GM12878 (cell line): ENCODE measurements at regions not wholly inside any gene's neighbourhood (a gene's known extent, or its start where the extent isn't known, plus 50 kb on each side); places are given as distances from the start of the nearest gene placed in this dataset.

ENCODE experiments used
- ATAC-seq: fragments of 200-7000 bp; cut with Tn5 transposase; 3 replicates; pipeline ENCODE4 v1.9.1; 2020; ENCODE audit warnings: mild to moderate bottlenecking, moderate library complexity
- BruUV-seq: library from RNA; stranded (reverse); fragments of 400-500 nt; replicated peaks from 2 replicates; lab custom pipeline; 2021; lab: Mats Ljungman, UMichigan
- CTCF ChIA-PET: fragments of 300-600 bp; sonication (Branson Sonifier 250); formaldehyde crosslinking; extraction: SDS; loops from one replicate; lab custom pipeline; 2021; ENCODE audit warnings: inconsistent platforms; lab: Yijun Ruan, JAX
- POLR2A ChIA-PET: fragments of 350-600 bp; formaldehyde crosslinking; extraction: SDS; loops from one replicate; lab custom pipeline; 2021; ENCODE audit warnings: inconsistent platforms; lab: Charles Lee
- RAD21 ChIA-PET: fragments of 300-600 bp; sonication (Branson Sonifier 250); formaldehyde crosslinking; loops from one replicate; lab custom pipeline; 2023; ENCODE audit warnings: antibody characterized with exemption; ENCODE audit not compliant: unreplicated experiment; lab: Charles Lee
- SMC1A ChIA-PET: fragments of 300-600 bp; sonication (Branson Sonifier 250); formaldehyde crosslinking; loops from one replicate; lab custom pipeline; 2023; ENCODE audit not compliant: unreplicated experiment, uncharacterized antibody; lab: Charles Lee
- DNase-seq: peaks from one replicate; pipeline ENCODE4 v3.0.0-alpha.2; 2011; ENCODE audit warnings: low read depth, low spot score
- FAIRE-seq: peaks from 3 replicates; lab custom pipeline; 2011; peaks lifted over from hg19 to GRCh38; lab: Jason Lieb, UNC
- H2AFZ ChIP-seq: 2 replicates; pipeline ENCODE4 v1.6.0; 2011; ENCODE audit warnings: low read depth, low read length, control low read depth; ENCODE audit not compliant: control insufficient read depth
- H3K27ac ChIP-seq: 2 replicates; pipeline ENCODE4 v1.5.1; 2011; ENCODE audit warnings: control low read depth; ENCODE audit not compliant: control insufficient read depth, insufficient read depth
- H3K27me3 ChIP-seq, 2 experiments: replicated peaks in 1 of 2; 2 replicates each; pipeline versions ENCODE4 v1.6.0 to v1.6.1; 2011; ENCODE audit warnings: low read length in 1 of 2; ENCODE audit not compliant: control insufficient read depth in 2 of 2, insufficient read depth in 2 of 2
- H3K36me3 ChIP-seq, 2 experiments: 2 replicates each; pipeline ENCODE4 v1.5.1; 2011; ENCODE audit warnings: low read length in 1 of 2; ENCODE audit not compliant: control insufficient read depth in 2 of 2, insufficient read depth in 2 of 2
- H3K4me1 ChIP-seq: 2 replicates; pipeline ENCODE4 v1.6.1; 2011; ENCODE audit warnings: mild to moderate bottlenecking, low read length, moderate library complexity, mixed read lengths; ENCODE audit not compliant: control insufficient read depth, insufficient read depth
- H3K4me2 ChIP-seq: 2 replicates; pipeline ENCODE4 v1.6.0; 2011; ENCODE audit warnings: control low read depth; ENCODE audit not compliant: control insufficient read depth, insufficient read depth
- H3K4me3 ChIP-seq: fragments of 200-600 bp; sonication (generic); 2 replicates; pipeline ENCODE4 v1.5.1; 2016
- H3K79me2 ChIP-seq: 2 replicates; pipeline ENCODE4 v1.6.0; 2011; ENCODE audit warnings: low read length; ENCODE audit not compliant: control insufficient read depth, insufficient read depth
- H3K9ac ChIP-seq: 2 replicates; pipeline ENCODE4 v1.8.0; 2011; ENCODE audit warnings: low read length, control low read depth, mixed read lengths; ENCODE audit not compliant: control insufficient read depth, insufficient read depth
- H3K9me3 ChIP-seq: replicated peaks from 3 replicates; pipeline ENCODE4 v1.5.1; 2011; ENCODE audit warnings: mild to moderate bottlenecking, low read length; ENCODE audit not compliant: control insufficient read depth, insufficient read depth
- H4K20me1 ChIP-seq: 2 replicates; pipeline ENCODE4 v1.6.0; 2011; ENCODE audit not compliant: control insufficient read depth, insufficient read depth
- CBFB ChIP-seq: IDR thresholded peaks from 2 replicates; pipeline ENCODE4 v1.6.1; 2016; ENCODE audit warnings: antibody characterized with exemption, low read depth
- DPF2 ChIP-seq: fragments of 450-650 bp; IDR thresholded peaks from 2 replicates; pipeline ENCODE4 v1.6.1; 2017; ENCODE audit warnings: mild to moderate bottlenecking
- NFIC ChIP-seq: IDR thresholded peaks from 2 replicates; pipeline ENCODE4 v1.6.1; 2012; ENCODE audit warnings: low read depth, mild to moderate bottlenecking, inconsistent platforms, low read length, moderate library complexity
- NFYA ChIP-seq: IDR thresholded peaks from 2 replicates; pipeline ENCODE4 v1.6.1; 2011; ENCODE audit warnings: low read depth, mild to moderate bottlenecking, low read length, improper control_type of control experiment, borderline replicate concordance
- SREBF2 ChIP-seq: IDR thresholded peaks from 2 replicates; pipeline ENCODE4 v1.6.1; 2012; ENCODE audit warnings: mild to moderate bottlenecking, low read length
- SUZ12 ChIP-seq: fragments of 200-600 bp; sonication (generic); IDR thresholded peaks from one replicate; pipeline ENCODE4 v1.6.1; 2018; ENCODE audit warnings: antibody characterized with exemption, mild to moderate bottlenecking; ENCODE audit not compliant: unreplicated experiment
- ZBED1 ChIP-seq: IDR thresholded peaks from 2 replicates; pipeline ENCODE4 v1.6.1; 2016; ENCODE audit warnings: borderline replicate concordance
- WGBS: methylation state at CpG from one replicate; pipeline ENCODE4 v1.1.6; 2016; ENCODE audit warnings: low lambda C conversion rate; ENCODE audit not compliant: insufficient replicate concordance, insufficient coverage; ENCODE audit errors: missing lambda C conversion rate; 5-methylcytosine and 5-hydroxymethylcytosine counted together
- in situ Hi-C: fragments of 300-500 bp; cut with MboI; formaldehyde crosslinking; loops from 9 replicates; pipeline ENCODE4 v1.14.3; 2018; ENCODE audit warnings: mixed read lengths
- intact Hi-C: fragments of 100-400 bp; cut with micrococcal nuclease; formaldehyde crosslinking; loops from one replicate; pipeline ENCODE4 v1.14.2; 2022; ENCODE audit not compliant: unreplicated experiment
- TF ChIP-seq, protein P1 (sequence below): fragments of 450-650 bp; IDR thresholded peaks from 2 replicates; pipeline ENCODE4 v1.6.1; 2018; ENCODE audit warnings: borderline replicate concordance, mild to moderate bottlenecking; ENCODE audit not compliant: partially characterized antibody
- TF ChIP-seq, protein P2 (sequence below): IDR thresholded peaks from 2 replicates; pipeline ENCODE4 v1.6.1; 2011; ENCODE audit warnings: low read depth, low read length, improper control_type of control experiment, borderline replicate concordance

- TF ChIP-seq, protein P1, sequence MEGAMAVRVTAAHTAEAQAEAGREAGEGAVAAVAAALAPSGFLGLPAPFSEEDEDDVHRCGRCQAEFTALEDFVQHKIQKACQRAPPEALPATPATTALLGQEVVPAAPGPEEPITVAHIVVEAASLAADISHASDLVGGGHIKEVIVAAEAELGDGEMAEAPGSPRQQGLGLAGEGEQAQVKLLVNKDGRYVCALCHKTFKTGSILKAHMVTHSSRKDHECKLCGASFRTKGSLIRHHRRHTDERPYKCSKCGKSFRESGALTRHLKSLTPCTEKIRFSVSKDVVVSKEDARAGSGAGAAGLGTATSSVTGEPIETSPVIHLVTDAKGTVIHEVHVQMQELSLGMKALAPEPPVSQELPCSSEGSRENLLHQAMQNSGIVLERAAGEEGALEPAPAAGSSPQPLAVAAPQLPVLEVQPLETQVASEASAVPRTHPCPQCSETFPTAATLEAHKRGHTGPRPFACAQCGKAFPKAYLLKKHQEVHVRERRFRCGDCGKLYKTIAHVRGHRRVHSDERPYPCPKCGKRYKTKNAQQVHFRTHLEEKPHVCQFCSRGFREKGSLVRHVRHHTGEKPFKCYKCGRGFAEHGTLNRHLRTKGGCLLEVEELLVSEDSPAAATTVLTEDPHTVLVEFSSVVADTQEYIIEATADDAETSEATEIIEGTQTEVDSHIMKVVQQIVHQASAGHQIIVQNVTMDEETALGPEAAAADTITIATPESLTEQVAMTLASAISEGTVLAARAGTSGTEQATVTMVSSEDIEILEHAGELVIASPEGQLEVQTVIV = no peak
These were observed 271.5 kb downstream of the CDK5RAP2 start (continued) for GRCh38 chr9:120308495-120308894.

GRCh38 chr9:120307599-120307998, 272.4 kb downstream of the CDK5RAP2 start:
- WGBS = 54% methylated on average over 2 of the region's 2 CpGs
- SMC1A ChIA-PET = no interaction called here
- Histone ChIP-seq H3K36me3 (no peaks in the 10 kb centered on the region), H3K9me3 (no peaks in the 10 kb centered on the region), H2AFZ (no peak overlapping the region), H3K4me1 (no peaks in the 10 kb centered on the region), H3K79me2 (no peaks in the 10 kb centered on the region), H3K27me3 (no peaks in the 10 kb centered on the region; a peak in 1 of 4 replicates), H3K27ac (no peak overlapping the region), H3K4me2 (no peak overlapping the region), H4K20me1 (no peaks in the 10 kb centered on the region), H3K4me3 (no peak overlapping the region), H3K9ac (no peak overlapping the region)
- FAIRE-seq = no peak
- BruUV-seq = no TSS peak
- POLR2A ChIA-PET = interaction anchor here (0.6 kb wide), 1 partner anchor 12 kb away, joined by 5 read pairs; no protein-coding TSS in a partner anchor
- in situ Hi-C loops = no loop called here
- intact Hi-C loops = no loop called here
- CTCF ChIA-PET = no interaction called here
- no peak for TF ChIP-seq SREBF2
- TF ChIP-seq CBFB = no peak
- no peak for TF ChIP-seq NFYA
- TF ChIP-seq, protein P2, sequence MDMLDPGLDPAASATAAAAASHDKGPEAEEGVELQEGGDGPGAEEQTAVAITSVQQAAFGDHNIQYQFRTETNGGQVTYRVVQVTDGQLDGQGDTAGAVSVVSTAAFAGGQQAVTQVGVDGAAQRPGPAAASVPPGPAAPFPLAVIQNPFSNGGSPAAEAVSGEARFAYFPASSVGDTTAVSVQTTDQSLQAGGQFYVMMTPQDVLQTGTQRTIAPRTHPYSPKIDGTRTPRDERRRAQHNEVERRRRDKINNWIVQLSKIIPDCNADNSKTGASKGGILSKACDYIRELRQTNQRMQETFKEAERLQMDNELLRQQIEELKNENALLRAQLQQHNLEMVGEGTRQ = no peak
- no peak for TF ChIP-seq DPF2
- no peak for TF ChIP-seq ZBED1
- TF ChIP-seq NFIC = no peak
- TF ChIP-seq SUZ12 = no peak
- ATAC-seq = no peak
- RAD21 ChIA-PET = no interaction called here
- no peak for DNase-seq
